Karpas-422 (cell line): ENCODE measurements at regions not wholly inside any gene's neighbourhood (a gene's known extent, or its start where the extent isn't known, plus 50 kb on each side); places are given as distances from the start of the nearest gene placed in this dataset.
"Not testable (repeated sequence)": the region's sequence is repeated elsewhere in the genome, so short reads cannot be mapped to it uniquely, and the experiment has no call there.

Experiments
- DNase-seq: peaks from one replicate; pipeline ENCODE4 v3.0.0-alpha.2; 2015
- H2AFZ ChIP-seq: fragments of 200-600 bp; sonication (generic); 2 replicates; pipeline ENCODE4 v1.6.1; 2014; ENCODE audit warnings: antibody characterized with exemption, low read length, mixed read lengths
- H3K27ac ChIP-seq: fragments of 200-600 bp; sonication (generic); 2 replicates; pipeline ENCODE4 v1.5.1; 2014; ENCODE audit warnings: mild to moderate bottlenecking, low read length, moderate library complexity
- H3K27me3 ChIP-seq: fragments of 200-600 bp; sonication (generic); 2 replicates; pipeline ENCODE4 v1.6.1; 2014; ENCODE audit warnings: low read length, mixed read lengths
- H3K36me3 ChIP-seq: fragments of 200-600 bp; sonication (generic); 2 replicates; pipeline ENCODE4 v1.6.1; 2014; ENCODE audit warnings: low read length, mixed read lengths; ENCODE audit not compliant: insufficient read depth
- H3K4me1 ChIP-seq: fragments of 200-600 bp; sonication (generic); 2 replicates; pipeline ENCODE4 v1.6.1; 2014; ENCODE audit warnings: mild to moderate bottlenecking, low read length, mixed read lengths
- H3K4me2 ChIP-seq: fragments of 200-600 bp; sonication (generic); 2 replicates; pipeline ENCODE4 v1.6.1; 2014; ENCODE audit warnings: low read length, low read depth, mild to moderate bottlenecking; ENCODE audit not compliant: poor library complexity, severe bottlenecking
- H3K4me3 ChIP-seq: fragments of 200-600 bp; sonication (generic); 2 replicates; pipeline ENCODE4 v1.5.1; 2014; ENCODE audit warnings: mild to moderate bottlenecking, antibody characterized with exemption, low read length, mixed read lengths
- H3K79me2 ChIP-seq: fragments of 200-600 bp; sonication (generic); 2 replicates; pipeline ENCODE4 v1.6.1; 2014; ENCODE audit warnings: mild to moderate bottlenecking, low read length, mixed read lengths
- H3K9ac ChIP-seq: fragments of 200-600 bp; sonication (generic); 2 replicates; pipeline ENCODE4 v1.6.0; 2014; ENCODE audit warnings: low read length
- H3K9me2 ChIP-seq: fragments of 200-600 bp; sonication (generic), shearing (Covaris generic); replicated peaks from 2 replicates; pipeline ENCODE4 v1.6.0; 2014; ENCODE audit warnings: mild to moderate bottlenecking, low read length, moderate library complexity; ENCODE audit not compliant: insufficient read depth
- H3K9me3 ChIP-seq: fragments of 300-700, 200-600 bp; sonication (generic); 2 replicates; pipeline ENCODE4 v1.6.1; 2014; ENCODE audit warnings: low read length, mixed read lengths
- H4K20me1 ChIP-seq: fragments of 200-600 bp; sonication (generic); 2 replicates; pipeline ENCODE4 v1.6.1; 2014; ENCODE audit warnings: mild to moderate bottlenecking, antibody characterized with exemption, low read length, low read depth; ENCODE audit not compliant: insufficient read depth

DNA sequence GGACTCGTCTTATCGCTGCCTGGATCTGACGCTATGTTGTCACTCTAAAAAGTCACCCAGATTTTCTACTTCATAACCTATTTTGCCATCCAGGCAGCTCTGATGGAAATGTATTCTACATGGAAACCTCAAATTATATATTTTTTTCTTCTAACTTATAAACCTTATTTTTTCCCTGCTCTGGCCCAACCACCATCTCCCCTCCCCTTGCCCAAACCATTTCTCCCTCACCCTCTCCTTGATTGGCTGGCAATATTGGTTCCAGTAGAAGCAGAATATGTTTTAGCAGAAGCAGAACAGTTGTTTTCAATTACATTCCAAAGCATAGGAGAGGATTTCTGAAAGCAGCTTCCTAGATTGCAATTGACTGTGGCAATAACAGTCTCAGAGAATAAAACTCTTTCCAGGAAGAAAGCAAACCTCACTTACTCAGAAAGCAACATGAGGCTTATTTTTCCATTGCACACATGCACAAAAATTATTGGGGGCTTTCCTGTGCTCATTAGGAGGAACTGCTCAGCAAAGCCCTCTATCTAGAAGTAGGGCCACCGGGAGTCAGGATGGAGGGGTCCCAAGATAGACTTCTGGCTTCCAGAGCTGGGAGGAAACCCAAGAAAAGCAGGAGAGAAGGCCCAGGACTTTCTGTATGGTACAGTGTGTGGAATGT lies 191.8 kb downstream of the ESM1 start:
- Histone ChIP-seq H3K4me2 (no peak overlapping the region), H4K20me1 (no peaks in the 10 kb centered on the region), H3K4me3 (no peak overlapping the region), H3K9ac (no peak overlapping the region), H3K4me1 (no peaks in the 10 kb centered on the region), H3K36me3 (no peaks in the 10 kb centered on the region), H3K9me2 (no peaks in the 10 kb centered on the region), H3K27me3 (no peaks in the 10 kb centered on the region), H2AFZ (no peak overlapping the region), H3K27ac (no peak overlapping the region), H3K79me2 (no peaks in the 10 kb centered on the region), H3K9me3 (no peaks in the 10 kb centered on the region)
- no peak for DNase-seq

DNA sequence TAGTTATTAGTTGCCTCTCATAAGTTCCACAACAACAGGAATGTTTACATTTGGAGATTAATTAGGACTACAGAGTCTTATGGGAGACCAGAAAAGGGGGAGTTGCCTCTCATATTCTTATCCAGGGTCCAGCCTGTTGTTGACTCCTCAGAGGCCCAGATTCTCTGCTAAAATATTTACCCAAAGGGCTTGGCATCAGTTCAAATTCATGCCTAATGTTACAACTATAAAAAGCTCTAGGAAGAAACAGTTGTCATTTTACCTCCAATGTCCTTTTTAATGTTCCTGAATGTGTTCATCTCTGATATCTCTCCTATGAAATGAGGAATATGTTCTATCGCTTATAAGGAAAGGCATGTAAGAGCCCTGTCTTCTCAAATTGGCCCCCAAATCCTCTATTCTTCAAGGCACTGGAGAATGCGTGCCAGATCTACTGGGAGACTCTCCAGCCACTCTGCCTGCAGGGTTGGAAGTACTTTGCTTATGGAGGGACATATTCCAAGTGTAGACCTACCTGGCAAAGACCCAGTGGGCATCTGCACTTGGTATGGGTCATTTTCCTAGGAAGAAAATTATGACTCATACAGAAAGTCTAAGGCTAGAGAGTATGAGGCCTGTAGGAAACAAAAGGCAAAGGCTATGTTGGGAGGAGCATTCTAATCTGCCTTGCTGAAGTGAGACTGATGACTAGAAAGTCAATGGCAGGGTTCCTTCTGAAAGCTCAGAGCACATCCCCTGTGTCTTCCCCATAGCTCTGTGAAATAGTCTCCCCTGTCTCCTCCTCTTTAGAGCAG lies 192.6 kb downstream of the ESM1 start:
- Histone ChIP-seq H4K20me1 (no peaks in the 10 kb centered on the region), H3K4me1 (no peaks in the 10 kb centered on the region), H2AFZ (no peak overlapping the region), H3K36me3 (no peaks in the 10 kb centered on the region), H3K27me3 (no peaks in the 10 kb centered on the region), H3K9ac (no peak overlapping the region), H3K9me2 (no peaks in the 10 kb centered on the region), H3K27ac (no peak overlapping the region), H3K9me3 (no peaks in the 10 kb centered on the region), H3K79me2 (no peaks in the 10 kb centered on the region), H3K4me2 (no peak overlapping the region), H3K4me3 (no peak overlapping the region)
- DNase-seq, result no peak

DNA sequence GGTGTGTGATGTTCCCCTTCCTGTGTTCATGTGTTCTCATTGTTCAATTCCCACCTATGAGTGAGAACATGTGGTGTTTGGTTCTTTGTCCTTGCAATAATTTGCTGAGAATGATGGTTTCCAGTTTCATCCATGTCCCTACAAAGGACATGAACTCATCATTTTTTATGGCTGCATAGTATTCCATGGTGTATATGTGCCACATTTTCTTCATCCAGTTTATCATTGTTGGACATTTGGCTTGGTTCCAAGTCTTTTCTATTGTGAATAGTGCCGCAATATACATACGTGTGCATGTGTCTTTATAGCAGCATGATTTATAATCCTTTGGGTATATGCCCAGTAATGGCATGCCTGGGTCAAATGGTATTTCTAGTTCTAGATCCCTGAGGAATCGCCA lies 197.5 kb downstream of the ESM1 start:
- not testable (repeated sequence) for H3K36me3 ChIP-seq, H3K4me2 ChIP-seq, H3K4me3 ChIP-seq, H3K9me2 ChIP-seq, DNase-seq, H4K20me1 ChIP-seq, H3K27ac ChIP-seq, H3K4me1 ChIP-seq, H2AFZ ChIP-seq, H3K9ac ChIP-seq, H3K9me3 ChIP-seq, H3K79me2 ChIP-seq, H3K27me3 ChIP-seq

DNA sequence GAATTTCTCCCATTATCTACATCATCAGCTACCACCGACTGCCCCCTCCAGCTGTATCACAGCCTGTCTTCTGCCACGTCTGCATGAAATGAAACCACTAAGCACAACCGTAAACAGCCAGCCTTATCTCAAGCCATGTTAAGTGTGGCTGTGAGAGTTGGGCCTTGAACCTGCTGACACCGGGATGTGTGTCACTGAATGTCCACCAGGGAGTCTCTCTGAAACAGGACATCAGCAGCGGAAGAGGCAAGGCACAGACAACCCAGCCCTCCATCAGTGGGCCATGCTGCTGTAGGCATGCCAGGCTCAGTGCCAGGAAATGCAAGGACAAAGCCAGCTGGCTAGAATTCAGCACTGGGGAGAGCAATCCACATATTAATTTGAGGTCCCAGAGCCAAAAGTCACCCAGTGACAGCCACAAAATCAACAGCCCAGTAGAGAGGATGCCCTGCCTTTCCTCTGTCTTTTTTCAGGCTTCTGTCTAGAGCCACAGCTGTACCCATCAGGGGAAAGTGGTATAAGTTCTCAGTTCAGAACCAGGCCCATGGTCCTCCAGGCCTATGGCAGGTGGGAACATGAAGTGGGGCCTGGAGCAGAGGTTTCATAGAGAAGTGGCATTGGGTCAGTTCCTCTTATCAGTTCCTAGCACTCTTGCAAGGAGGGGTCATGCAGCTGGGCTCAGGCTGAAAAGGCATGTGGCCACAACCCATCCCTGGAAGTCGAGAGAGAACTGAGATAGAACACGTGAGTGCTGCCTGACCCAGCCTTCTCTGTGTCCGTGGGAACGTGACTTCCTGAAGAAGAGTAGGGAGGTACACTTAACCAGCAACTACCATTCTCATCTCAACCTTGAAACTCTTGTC lies 199.4 kb downstream of the ESM1 start:
- no peaks in the 10 kb centered on the region for H3K4me1 ChIP-seq
- H3K79me2 ChIP-seq, result no peaks in the 10 kb centered on the region
- H3K9me3 ChIP-seq, result no peaks in the 10 kb centered on the region
- H3K27me3 ChIP-seq, result no peaks in the 10 kb centered on the region
- no peaks in the 10 kb centered on the region for H3K36me3 ChIP-seq
- no peak overlapping the region for H2AFZ ChIP-seq
- no peaks in the 10 kb centered on the region for H3K9me2 ChIP-seq
- no peak for DNase-seq
- no peaks in the 10 kb centered on the region for H4K20me1 ChIP-seq
- H3K9ac ChIP-seq, result no peak overlapping the region
- no peak overlapping the region for H3K4me3 ChIP-seq
- H3K4me2 ChIP-seq, result no peak overlapping the region
- H3K27ac ChIP-seq, result no peak overlapping the region

DNA sequence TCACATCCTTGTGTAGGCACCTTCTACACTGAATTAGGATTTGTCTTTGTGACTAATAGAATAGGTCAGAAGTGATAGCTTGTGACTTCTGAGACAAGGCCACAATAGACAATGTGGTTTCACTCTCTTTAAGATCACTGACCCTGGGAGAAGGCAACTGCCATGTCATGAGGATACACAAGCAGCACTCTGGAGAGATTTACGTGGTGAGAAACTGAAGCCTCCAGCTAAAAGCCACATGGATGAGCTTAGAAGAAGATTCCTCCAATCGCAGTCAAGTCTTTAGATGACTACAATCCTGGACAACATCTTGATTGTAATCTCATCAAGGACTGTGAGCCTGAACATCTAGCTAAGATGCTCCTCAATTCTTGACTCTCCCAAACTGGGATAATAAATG lies 206.6 kb downstream of the ESM1 start:
- Histone ChIP-seq H3K4me1 (no peaks in the 10 kb centered on the region), H3K4me3 (no peak overlapping the region), H3K79me2 (no peaks in the 10 kb centered on the region), H2AFZ (no peak overlapping the region), H3K27me3 (no peaks in the 10 kb centered on the region), H4K20me1 (no peaks in the 10 kb centered on the region), H3K9me2 (no peaks in the 10 kb centered on the region), H3K4me2 (no peak overlapping the region), H3K36me3 (no peaks in the 10 kb centered on the region), H3K9ac (no peak overlapping the region), H3K27ac (no peak overlapping the region), H3K9me3 (no peaks in the 10 kb centered on the region)
- DNase-seq, result no peak

GRCh38 chr5:54775645-54776044 lies 209.7 kb downstream of the ESM1 start:
- Histone ChIP-seq H3K4me1 (no peaks in the 10 kb centered on the region), H3K4me3 (no peak overlapping the region)

GRCh38 chr5:54774281-54775170 lies 210.9 kb downstream of the ESM1 start:
- H3K9me3 ChIP-seq, result no peaks in the 10 kb centered on the region
- H3K36me3 ChIP-seq, result no peaks in the 10 kb centered on the region
- no peak overlapping the region for H3K9ac ChIP-seq
- no peak overlapping the region for H3K4me2 ChIP-seq
- H3K27me3 ChIP-seq, result no peaks in the 10 kb centered on the region
- no peaks in the 10 kb centered on the region for H3K9me2 ChIP-seq
- no peak for DNase-seq
- H3K27ac ChIP-seq, result no peak overlapping the region
- no peaks in the 10 kb centered on the region for H4K20me1 ChIP-seq
- H2AFZ ChIP-seq, result no peak overlapping the region
- H3K4me3 ChIP-seq, result no peak overlapping the region
- H3K4me1 ChIP-seq, result no peaks in the 10 kb centered on the region
- H3K79me2 ChIP-seq, result no peaks in the 10 kb centered on the region

More at GRCh38 chr5:54775645-54776044, 209.7 kb downstream of the ESM1 start:
- DNase-seq, result no peak
- no peak overlapping the region for H3K9ac ChIP-seq
- H2AFZ ChIP-seq, result no peak overlapping the region
- H3K36me3 ChIP-seq, result no peaks in the 10 kb centered on the region
- no peaks in the 10 kb centered on the region for H4K20me1 ChIP-seq
- H3K9me2 ChIP-seq, result no peaks in the 10 kb centered on the region
- no peaks in the 10 kb centered on the region for H3K27me3 ChIP-seq
- no peak overlapping the region for H3K4me2 ChIP-seq
- no peak overlapping the region for H3K27ac ChIP-seq
- no peaks in the 10 kb centered on the region for H3K79me2 ChIP-seq
- H3K9me3 ChIP-seq, result no peaks in the 10 kb centered on the region
